ENCODE measurements at regions not wholly inside any gene's neighbourhood (a gene's known extent, or its start where the extent isn't known, plus 50 kb on each side); places are given as distances from the start of the nearest gene placed in this dataset.

- Histone ChIP-seq H3K27ac (ENCODE audit: low read depth in 1 of 3, low read length in 2 of 3) (no peak overlapping the region), H3K9me3 (ENCODE audit: control insufficient read depth in 2 of 2, insufficient read depth in 1 of 2, low read depth in 1 of 2, low read length in 1 of 2) (peaks cover 0 to 4% of the 10 kb centered on the region in 2 donors), H3K27me3 (ENCODE audit: control insufficient read depth in 3 of 3, insufficient read depth in 3 of 3, low read length in 3 of 3) (no peaks in the 10 kb centered on the region), H3K4me3 (ENCODE audit: low read depth in 1 of 3, low read length in 3 of 3) (no peak overlapping the region), H3K4me1 (ENCODE audit: control insufficient read depth in 3 of 3, insufficient read depth in 2 of 3, low read depth in 1 of 3, low read length in 2 of 3) (no peaks in the 10 kb centered on the region), H3K36me3 (ENCODE audit: control insufficient read depth in 3 of 3, insufficient read depth in 2 of 3, low read depth in 1 of 3, low read length in 3 of 3) (no peaks in the 10 kb centered on the region)
- 70 to 85% (median 77%) methylated on average over 3 of the region's 3 CpGs for WGBS, 3 donors
- FAIRE-seq (no peak), DNase-seq (no peak)
Observed at GRCh38 chr4:32601848-32602247, 1881.7 kb downstream of the PCDH7 start.

- H3K27me3 ChIP-seq (ENCODE audit: control insufficient read depth in 3 of 3, insufficient read depth in 3 of 3, low read length in 3 of 3), result no peaks in the 10 kb centered on the region
- H3K4me3 ChIP-seq (ENCODE audit: low read depth in 1 of 3, low read length in 3 of 3), result no peak overlapping the region
- H3K36me3 ChIP-seq (ENCODE audit: control insufficient read depth in 3 of 3, insufficient read depth in 2 of 3, low read depth in 1 of 3, low read length in 3 of 3), result no peaks in the 10 kb centered on the region
- FAIRE-seq (no peak), DNase-seq (no peak)
- peaks cover 0 to 10% of the 10 kb centered on the region in 2 donors for H3K9me3 ChIP-seq (ENCODE audit: control insufficient read depth in 2 of 2, insufficient read depth in 1 of 2, low read depth in 1 of 2, low read length in 1 of 2)
- WGBS, 3 donors, result 59 to 86% (median 83%) methylated on average over 1 of the region's 1 CpG
- no peak overlapping the region for H3K27ac ChIP-seq (ENCODE audit: low read depth in 1 of 3, low read length in 2 of 3)
- no peaks in the 10 kb centered on the region for H3K4me1 ChIP-seq (ENCODE audit: control insufficient read depth in 3 of 3, insufficient read depth in 2 of 3, low read depth in 1 of 3, low read length in 2 of 3)
Observed at GRCh38 chr4:32607978-32608377, 1887.8 kb downstream of the PCDH7 start.

GRCh38 chr4:32624943-32625603 is 1904.9 kb downstream of the PCDH7 start:
- 60 to 71% (median 64%) methylated on average over 7 of the region's 7 CpGs for WGBS, 3 donors
- Histone ChIP-seq H3K36me3 (ENCODE audit: control insufficient read depth in 3 of 3, insufficient read depth in 2 of 3, low read depth in 1 of 3, low read length in 3 of 3) (no peaks in the 10 kb centered on the region), H3K27me3 (ENCODE audit: control insufficient read depth in 3 of 3, insufficient read depth in 3 of 3, low read length in 3 of 3) (no peaks in the 10 kb centered on the region), H3K27ac (ENCODE audit: low read depth in 1 of 3, low read length in 2 of 3) (no peak overlapping the region), H3K4me3 (ENCODE audit: low read depth in 1 of 3, low read length in 3 of 3) (no peak overlapping the region), H3K9me3 (ENCODE audit: control insufficient read depth in 2 of 2, insufficient read depth in 1 of 2, low read depth in 1 of 2, low read length in 1 of 2) (peaks cover 0 to 6% of the 10 kb centered on the region in 2 donors), H3K4me1 (ENCODE audit: control insufficient read depth in 3 of 3, insufficient read depth in 2 of 3, low read depth in 1 of 3, low read length in 2 of 3) (no peaks in the 10 kb centered on the region)
- no peak for FAIRE-seq
- no peak for DNase-seq

DNA sequence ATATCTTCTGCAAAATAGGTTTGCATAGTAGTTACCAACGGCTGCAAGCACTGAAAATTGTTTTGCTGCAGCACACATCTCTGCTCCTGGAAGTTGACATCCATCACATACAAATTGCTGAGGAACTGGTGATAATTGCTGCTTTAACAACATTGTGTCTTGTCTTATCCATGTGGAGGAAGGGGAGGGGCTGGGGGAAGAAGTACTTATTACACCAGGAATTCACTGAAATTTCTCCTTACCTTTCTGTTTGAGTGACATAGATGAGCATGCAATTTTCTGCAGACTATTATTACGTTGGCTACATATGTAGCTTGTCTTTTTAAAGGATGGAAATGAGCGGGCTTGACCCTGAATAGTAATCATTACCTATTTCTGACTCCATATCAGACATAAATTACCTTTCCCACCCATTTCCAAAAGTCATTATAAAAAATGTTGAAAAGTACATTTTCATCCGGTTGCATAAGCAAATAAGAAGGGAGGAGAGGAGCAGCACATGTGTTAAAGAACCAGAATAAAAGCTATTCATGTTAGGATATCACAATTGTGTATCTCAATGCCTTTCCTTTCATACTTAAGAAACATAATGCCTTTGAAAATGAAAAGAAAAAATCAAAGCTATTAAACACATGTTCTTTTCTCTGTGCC is 1905.6 kb downstream of the PCDH7 start:
- no peak for DNase-seq
- Histone ChIP-seq H3K36me3 (ENCODE audit: control insufficient read depth in 3 of 3, insufficient read depth in 2 of 3, low read depth in 1 of 3, low read length in 3 of 3) (no peaks in the 10 kb centered on the region), H3K27ac (ENCODE audit: low read depth in 1 of 3, low read length in 2 of 3) (no peak overlapping the region), H3K4me1 (ENCODE audit: control insufficient read depth in 3 of 3, insufficient read depth in 2 of 3, low read depth in 1 of 3, low read length in 2 of 3) (no peaks in the 10 kb centered on the region), H3K4me3 (ENCODE audit: low read depth in 1 of 3, low read length in 3 of 3) (no peak overlapping the region), H3K27me3 (ENCODE audit: control insufficient read depth in 3 of 3, insufficient read depth in 3 of 3, low read length in 3 of 3) (no peaks in the 10 kb centered on the region), H3K9me3 (ENCODE audit: control insufficient read depth in 2 of 2, insufficient read depth in 1 of 2, low read depth in 1 of 2, low read length in 1 of 2) (peaks cover 0 to 6% of the 10 kb centered on the region in 2 donors)
- 63 to 72% (median 65%) methylated on average over 4 of the region's 4 CpGs for WGBS, 3 donors
- FAIRE-seq, result no peak

DNA sequence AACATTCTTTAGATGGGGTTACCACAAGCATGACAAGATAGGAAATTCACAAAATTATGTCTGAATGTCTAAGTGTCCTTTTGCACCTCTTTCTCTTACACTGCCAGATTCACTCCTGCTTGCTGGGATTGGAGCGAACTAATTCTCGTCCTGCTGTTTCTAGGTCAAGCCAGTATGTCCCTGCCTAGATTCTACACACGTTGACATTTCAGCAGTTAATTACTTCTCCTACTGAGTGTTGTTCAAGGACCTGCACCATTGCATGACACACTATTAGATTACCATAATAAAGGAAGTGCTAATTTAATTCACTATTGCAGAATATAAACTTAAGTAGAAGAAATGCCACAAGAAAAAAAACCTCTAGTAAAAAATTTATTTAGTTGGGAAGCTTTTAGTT is 1911.7 kb downstream of the PCDH7 start:
- H3K9me3 ChIP-seq (ENCODE audit: control insufficient read depth in 2 of 2, insufficient read depth in 1 of 2, low read depth in 1 of 2, low read length in 1 of 2), result peaks cover 0 to 6% of the 10 kb centered on the region in 2 donors
- DNase-seq (no peak), FAIRE-seq (no peak)
- H3K27ac ChIP-seq (ENCODE audit: low read depth in 1 of 3, low read length in 2 of 3), result no peak overlapping the region
- H3K36me3 ChIP-seq (ENCODE audit: control insufficient read depth in 3 of 3, insufficient read depth in 2 of 3, low read depth in 1 of 3, low read length in 3 of 3), result no peaks in the 10 kb centered on the region
- no peak overlapping the region for H3K4me3 ChIP-seq (ENCODE audit: low read depth in 1 of 3, low read length in 3 of 3)
- WGBS, 3 donors, result 70 to 77% (median 73%) methylated on average over 3 of the region's 3 CpGs
- no peaks in the 10 kb centered on the region for H3K27me3 ChIP-seq (ENCODE audit: control insufficient read depth in 3 of 3, insufficient read depth in 3 of 3, low read length in 3 of 3)
- H3K4me1 ChIP-seq (ENCODE audit: control insufficient read depth in 3 of 3, insufficient read depth in 2 of 3, low read depth in 1 of 3, low read length in 2 of 3), result no peaks in the 10 kb centered on the region

DNA sequence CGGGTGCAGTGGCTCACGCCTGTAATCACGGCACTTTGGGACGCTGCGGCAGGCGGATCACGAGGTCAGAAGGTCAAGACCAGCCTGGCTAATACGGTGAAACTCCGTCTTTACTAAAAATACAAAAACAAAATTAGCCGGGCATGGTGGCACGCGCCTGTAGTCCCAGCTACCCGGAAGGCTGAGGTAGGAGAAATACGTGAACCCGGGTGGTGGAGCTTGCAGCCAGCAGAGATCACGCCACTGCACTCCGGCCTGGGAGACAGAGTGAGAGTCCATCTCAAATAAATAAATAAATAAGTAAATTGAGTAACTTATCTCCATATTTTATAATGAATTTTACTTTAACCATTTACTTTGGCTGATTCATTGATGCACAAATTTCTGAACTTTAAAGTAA is 1913.3 kb downstream of the PCDH7 start:
- no peak overlapping the region for H3K4me3 ChIP-seq (ENCODE audit: low read depth in 1 of 3, low read length in 3 of 3)
- WGBS, 3 donors, result 89 to 93% (median 93%) methylated on average over 17 of the region's 17 CpGs
- H3K36me3 ChIP-seq (ENCODE audit: control insufficient read depth in 3 of 3, insufficient read depth in 2 of 3, low read depth in 1 of 3, low read length in 3 of 3), result no peaks in the 10 kb centered on the region
- no peaks in the 10 kb centered on the region for H3K4me1 ChIP-seq (ENCODE audit: control insufficient read depth in 3 of 3, insufficient read depth in 2 of 3, low read depth in 1 of 3, low read length in 2 of 3)
- H3K27ac ChIP-seq (ENCODE audit: low read depth in 1 of 3, low read length in 2 of 3), result no peak overlapping the region
- no peak for FAIRE-seq
- H3K9me3 ChIP-seq (ENCODE audit: control insufficient read depth in 2 of 2, insufficient read depth in 1 of 2, low read depth in 1 of 2, low read length in 1 of 2), result no peaks in the 10 kb centered on the region
- no peak for DNase-seq
- no peaks in the 10 kb centered on the region for H3K27me3 ChIP-seq (ENCODE audit: control insufficient read depth in 3 of 3, insufficient read depth in 3 of 3, low read length in 3 of 3)

GRCh38 chr4:32645653-32646052 is 1925.5 kb downstream of the PCDH7 start:
- Histone ChIP-seq H3K4me1 (ENCODE audit: control insufficient read depth in 3 of 3, insufficient read depth in 2 of 3, low read depth in 1 of 3, low read length in 2 of 3) (no peaks in the 10 kb centered on the region), H3K9me3 (ENCODE audit: control insufficient read depth in 2 of 2, insufficient read depth in 1 of 2, low read depth in 1 of 2, low read length in 1 of 2) (peaks cover 0 to 25% of the 10 kb centered on the region in 2 donors), H3K27ac (ENCODE audit: low read depth in 1 of 3, low read length in 2 of 3) (no peak overlapping the region), H3K4me3 (ENCODE audit: low read depth in 1 of 3, low read length in 3 of 3) (no peak overlapping the region), H3K27me3 (ENCODE audit: control insufficient read depth in 3 of 3, insufficient read depth in 3 of 3, low read length in 3 of 3) (no peaks in the 10 kb centered on the region), H3K36me3 (ENCODE audit: control insufficient read depth in 3 of 3, insufficient read depth in 2 of 3, low read depth in 1 of 3, low read length in 3 of 3) (no peaks in the 10 kb centered on the region)
- DNase-seq (no peak), FAIRE-seq (no peak)
- 89 to 93% (median 93%) methylated on average over 6 of the region's 6 CpGs for WGBS, 3 donors

DNA sequence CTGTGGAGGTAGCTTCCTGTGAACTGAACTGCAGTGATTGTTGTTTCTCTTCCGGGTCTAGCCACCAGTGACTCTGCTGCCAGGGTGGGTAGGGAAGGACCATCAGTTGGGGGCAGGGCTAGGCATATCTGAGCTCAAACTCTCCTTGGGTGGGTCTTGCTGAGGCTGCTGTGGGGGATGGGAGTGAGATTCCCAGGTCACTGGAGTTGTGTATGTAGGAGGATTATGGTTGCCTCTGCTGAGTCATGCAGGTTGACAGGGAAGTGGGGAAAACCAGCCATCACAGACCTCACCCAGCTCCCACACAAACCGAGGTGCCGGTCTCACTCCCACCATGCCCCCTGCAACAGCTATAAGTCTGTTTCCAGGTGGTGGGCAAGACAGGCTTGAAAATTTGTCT is 1937.8 kb downstream of the PCDH7 start:
- DNase-seq (no peak), FAIRE-seq (no peak)
- WGBS, 3 donors, result 74 to 80% (median 79%) methylated on average over 3 of the region's 3 CpGs
- Histone ChIP-seq H3K27ac (ENCODE audit: low read depth in 1 of 3, low read length in 2 of 3) (no peak overlapping the region), H3K4me3 (ENCODE audit: low read depth in 1 of 3, low read length in 3 of 3) (no peak overlapping the region), H3K27me3 (ENCODE audit: control insufficient read depth in 3 of 3, insufficient read depth in 3 of 3, low read length in 3 of 3) (no peaks in the 10 kb centered on the region), H3K4me1 (ENCODE audit: control insufficient read depth in 3 of 3, insufficient read depth in 2 of 3, low read depth in 1 of 3, low read length in 2 of 3) (no peaks in the 10 kb centered on the region), H3K9me3 (ENCODE audit: control insufficient read depth in 2 of 2, insufficient read depth in 1 of 2, low read depth in 1 of 2, low read length in 1 of 2) (no peaks in the 10 kb centered on the region), H3K36me3 (ENCODE audit: control insufficient read depth in 3 of 3, insufficient read depth in 2 of 3, low read depth in 1 of 3, low read length in 3 of 3) (no peaks in the 10 kb centered on the region)

DNA sequence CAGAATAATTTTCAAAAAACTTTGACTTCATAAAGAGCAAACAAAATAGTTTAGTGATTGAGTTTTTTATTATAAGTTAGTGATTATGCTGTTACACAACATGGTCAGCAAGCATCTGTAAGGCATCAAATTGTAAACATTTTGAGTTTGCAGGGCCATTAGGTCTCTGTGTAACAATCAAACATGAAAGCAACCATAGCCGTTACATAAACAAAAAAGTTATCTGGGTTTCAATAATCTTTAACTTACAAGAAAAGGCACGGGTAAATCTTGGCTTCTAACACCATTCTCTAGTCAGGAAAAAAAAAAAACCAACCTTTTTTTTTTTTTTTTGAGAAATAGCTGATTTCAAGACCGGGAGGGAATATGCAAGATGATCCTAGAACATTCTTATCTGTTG is 1941.1 kb downstream of the PCDH7 start:
- Histone ChIP-seq H3K27ac (ENCODE audit: low read depth in 1 of 3, low read length in 2 of 3) (no peak overlapping the region), H3K4me3 (ENCODE audit: low read depth in 1 of 3, low read length in 3 of 3) (no peak overlapping the region), H3K36me3 (ENCODE audit: control insufficient read depth in 3 of 3, insufficient read depth in 2 of 3, low read depth in 1 of 3, low read length in 3 of 3) (no peaks in the 10 kb centered on the region), H3K4me1 (ENCODE audit: control insufficient read depth in 3 of 3, insufficient read depth in 2 of 3, low read depth in 1 of 3, low read length in 2 of 3) (no peaks in the 10 kb centered on the region), H3K27me3 (ENCODE audit: control insufficient read depth in 3 of 3, insufficient read depth in 3 of 3, low read length in 3 of 3) (no peaks in the 10 kb centered on the region), H3K9me3 (ENCODE audit: control insufficient read depth in 2 of 2, insufficient read depth in 1 of 2, low read depth in 1 of 2, low read length in 1 of 2) (no peaks in the 10 kb centered on the region)
- FAIRE-seq (no peak), DNase-seq (no peak)
- 9 to 36% (median 23%) methylated on average over 3 of the region's 3 CpGs for WGBS, 3 donors

Measured in small intestine (tissue), 7 donors.